ENCODE measurements at regions not wholly inside any gene's neighbourhood (a gene's known extent, or its start where the extent isn't known, plus 50 kb on each side); places are given as distances from the start of the nearest gene placed in this dataset.

GRCh38 chr22:48952256-48953102 lies 875.2 kb downstream of the BRD1 start:
- no peaks in the 10 kb centered on the region for H3K4me1 ChIP-seq (ENCODE audit: insufficient read depth, low read length)
- H3K4me3 ChIP-seq (ENCODE audit: low read length) = no peak overlapping the region
- no peaks in the 10 kb centered on the region for H3K9me3 ChIP-seq (ENCODE audit: low read depth, low read length)
- H3K27me3 ChIP-seq (ENCODE audit: insufficient read depth, low read length) = no peaks in the 10 kb centered on the region

DNA sequence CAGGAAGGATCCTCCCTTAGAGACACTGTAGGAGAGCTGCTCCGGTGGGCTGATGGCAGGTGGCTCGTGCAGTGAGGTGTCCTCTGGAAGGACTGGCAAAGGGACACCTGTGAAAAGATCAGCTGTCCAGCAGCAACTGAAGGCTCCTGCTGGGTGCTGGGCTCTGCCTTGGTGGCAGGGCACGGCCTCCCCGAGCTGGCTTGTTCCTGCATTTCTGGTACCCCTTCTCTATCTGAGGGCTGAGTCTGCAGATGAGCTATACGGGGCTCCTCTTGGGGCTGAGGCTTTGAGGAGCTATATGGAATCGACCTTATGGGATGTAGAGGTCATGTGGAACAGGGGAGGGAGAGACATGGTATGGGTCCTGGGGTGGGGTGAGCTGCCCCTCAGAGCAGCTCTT lies 875.8 kb downstream of the BRD1 start:
- H3K9me3 ChIP-seq (ENCODE audit: low read depth, low read length) = no peaks in the 10 kb centered on the region
- H3K27me3 ChIP-seq (ENCODE audit: insufficient read depth, low read length) = no peaks in the 10 kb centered on the region
- no peak overlapping the region for H3K4me3 ChIP-seq (ENCODE audit: low read length)
- H3K4me1 ChIP-seq (ENCODE audit: insufficient read depth, low read length) = no peaks in the 10 kb centered on the region

- Histone ChIP-seq H3K9me3 (ENCODE audit: low read depth, low read length) (no peaks in the 10 kb centered on the region), H3K27me3 (ENCODE audit: insufficient read depth, low read length) (no peaks in the 10 kb centered on the region), H3K4me3 (ENCODE audit: low read length) (no peak overlapping the region), H3K4me1 (ENCODE audit: insufficient read depth, low read length) (no peaks in the 10 kb centered on the region)
Measured at GRCh38 chr22:48950151-48950915, 877.3 kb downstream of the BRD1 start.

DNA sequence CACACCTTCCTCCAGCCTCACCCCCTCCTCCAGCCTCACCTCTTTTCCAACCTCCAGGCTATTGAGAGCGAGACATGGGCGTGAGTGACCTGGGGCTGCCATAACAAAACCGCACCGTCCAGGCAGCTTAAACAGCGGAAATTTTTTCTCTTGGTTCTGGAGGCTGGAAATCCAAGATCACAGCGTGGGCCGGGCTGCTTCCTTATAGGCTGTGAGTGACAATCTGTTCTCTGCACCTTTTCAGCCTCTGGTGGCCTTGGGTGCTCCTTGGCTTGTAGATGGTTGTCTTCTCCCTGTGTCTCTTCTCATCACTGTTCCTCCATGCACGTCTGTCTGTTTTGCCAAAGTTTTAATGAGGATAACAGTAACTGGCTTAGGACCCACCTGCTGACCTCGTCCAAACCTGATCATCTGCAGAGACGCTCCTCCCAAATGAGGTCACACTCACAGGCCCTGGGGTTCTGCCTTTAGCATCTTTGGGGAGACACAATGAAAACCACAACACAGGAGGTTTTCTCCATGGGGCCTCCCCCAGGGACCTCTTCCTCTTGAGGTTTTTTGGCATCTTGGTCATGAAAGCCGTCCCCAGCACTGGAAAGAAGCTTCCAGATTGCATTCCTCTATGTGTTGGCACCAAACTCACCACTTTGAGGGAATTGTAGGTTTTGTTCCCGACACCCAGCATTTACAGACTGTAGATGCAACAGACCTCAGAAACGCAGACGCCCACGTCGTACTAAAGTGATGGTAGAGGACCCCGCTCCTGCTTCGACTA lies 878.1 kb downstream of the BRD1 start:
- no peak overlapping the region for H3K4me3 ChIP-seq (ENCODE audit: low read length)
- no peaks in the 10 kb centered on the region for H3K4me1 ChIP-seq (ENCODE audit: insufficient read depth, low read length)
- H3K9me3 ChIP-seq (ENCODE audit: low read depth, low read length) = no peaks in the 10 kb centered on the region
- H3K27me3 ChIP-seq (ENCODE audit: insufficient read depth, low read length) = no peaks in the 10 kb centered on the region

DNA sequence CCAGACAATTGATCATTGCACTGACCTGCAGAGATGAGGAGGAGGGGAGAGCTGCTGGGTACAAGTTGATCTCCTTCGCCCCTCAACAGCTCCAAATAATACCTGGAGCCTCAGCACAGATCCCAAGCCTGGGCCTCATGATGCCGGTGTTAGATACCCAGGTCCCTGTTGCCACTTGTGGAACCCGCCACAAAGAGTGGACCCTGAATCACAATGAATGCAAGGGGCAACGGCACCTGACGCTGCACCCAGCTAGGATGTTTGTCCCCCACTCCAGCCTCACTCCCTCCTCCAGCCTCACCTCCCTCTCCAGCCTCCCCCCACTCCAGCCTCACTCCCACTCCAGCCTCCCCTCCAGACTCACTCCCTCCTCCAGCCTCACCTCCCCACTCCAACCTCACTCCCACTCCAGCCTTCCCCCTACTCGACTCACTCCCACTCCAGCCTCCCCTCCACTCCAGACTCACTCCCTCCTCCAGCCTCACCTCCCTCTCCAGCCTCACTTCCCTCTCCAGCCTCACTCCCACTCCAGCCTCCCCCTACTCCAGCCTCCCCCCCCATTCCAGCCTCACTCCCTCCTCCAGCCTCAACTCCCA lies 879.0 kb downstream of the BRD1 start:
- H3K27me3 ChIP-seq (ENCODE audit: insufficient read depth, low read length) = no peaks in the 10 kb centered on the region
- no peaks in the 10 kb centered on the region for H3K9me3 ChIP-seq (ENCODE audit: low read depth, low read length)
- H3K4me1 ChIP-seq (ENCODE audit: insufficient read depth, low read length) = no peaks in the 10 kb centered on the region
- H3K4me3 ChIP-seq (ENCODE audit: low read length) = no peak overlapping the region

DNA sequence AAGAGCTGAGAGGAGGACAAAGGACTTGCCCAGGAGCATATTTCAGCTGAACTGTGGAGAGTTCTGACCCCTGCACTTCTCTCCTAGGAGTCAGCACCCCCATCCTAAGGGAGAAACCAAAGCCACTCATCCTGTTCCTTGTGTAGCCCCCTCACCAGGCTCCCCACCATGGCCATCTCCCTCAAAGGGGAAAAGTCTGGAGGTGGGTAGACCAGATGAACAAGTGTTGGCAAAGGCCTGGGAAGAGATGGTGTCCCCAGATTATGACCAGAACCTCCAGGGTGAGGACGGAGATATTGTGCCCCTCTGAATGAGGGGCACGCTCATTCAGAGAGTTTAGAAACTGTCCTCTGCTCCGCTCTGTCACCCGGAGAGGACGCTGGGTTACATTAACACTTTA lies 880.0 kb downstream of the BRD1 start:
- Histone ChIP-seq H3K27me3 (ENCODE audit: insufficient read depth, low read length) (no peaks in the 10 kb centered on the region), H3K9me3 (ENCODE audit: low read depth, low read length) (no peaks in the 10 kb centered on the region), H3K4me1 (ENCODE audit: insufficient read depth, low read length) (no peaks in the 10 kb centered on the region), H3K4me3 (ENCODE audit: low read length) (no peak overlapping the region)

DNA sequence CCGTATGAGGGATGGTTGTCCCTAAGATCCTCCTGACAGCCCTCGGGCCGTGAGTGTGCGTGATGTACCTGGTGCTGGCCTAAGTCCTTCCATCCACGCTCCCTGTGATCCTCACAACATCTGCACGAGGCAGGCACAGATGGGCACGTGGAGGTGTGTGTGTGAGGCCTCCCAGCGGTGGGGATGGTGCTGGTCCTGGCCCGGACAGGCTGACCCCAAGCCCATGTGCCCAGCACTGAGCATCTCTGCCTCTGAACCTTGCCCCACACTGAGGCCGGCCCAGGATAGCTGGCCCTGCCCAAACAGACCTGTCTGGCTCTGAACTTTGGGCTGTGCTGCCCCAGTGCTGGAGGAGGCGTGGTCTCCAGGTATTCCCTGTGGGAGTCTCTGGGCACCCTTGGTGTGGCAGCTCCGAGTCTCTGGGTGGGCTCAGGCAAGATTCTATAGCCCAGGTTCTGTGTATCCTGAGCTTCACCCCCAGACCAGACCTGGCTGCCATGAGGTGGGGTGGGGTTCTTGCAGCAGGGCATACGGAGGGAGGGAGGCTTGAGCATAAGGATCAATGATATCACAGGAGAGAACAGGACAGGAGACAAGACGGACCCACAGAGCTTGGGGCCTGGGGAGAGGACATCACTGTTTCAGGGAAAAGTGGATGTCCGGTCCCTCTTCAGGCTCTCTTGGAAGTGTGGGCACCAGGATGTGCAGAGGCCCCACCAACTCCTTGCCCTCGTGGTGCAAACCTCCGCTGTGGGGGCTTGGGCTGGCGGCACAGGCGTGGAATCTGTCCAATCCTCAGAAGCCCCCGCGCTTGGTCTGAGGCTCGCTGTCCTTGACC lies 881.8 kb downstream of the BRD1 start:
- Histone ChIP-seq H3K4me1 (ENCODE audit: insufficient read depth, low read length) (no peaks in the 10 kb centered on the region), H3K4me3 (ENCODE audit: low read length) (no peak overlapping the region), H3K27me3 (ENCODE audit: insufficient read depth, low read length) (no peaks in the 10 kb centered on the region), H3K9me3 (ENCODE audit: low read depth, low read length) (no peaks in the 10 kb centered on the region)

GRCh38 chr22:48944751-48945620 lies 882.7 kb downstream of the BRD1 start:
- H3K4me3 ChIP-seq (ENCODE audit: low read length) = no peak overlapping the region
- H3K27me3 ChIP-seq (ENCODE audit: insufficient read depth, low read length) = no peaks in the 10 kb centered on the region
- H3K9me3 ChIP-seq (ENCODE audit: low read depth, low read length) = no peaks in the 10 kb centered on the region
- H3K4me1 ChIP-seq (ENCODE audit: insufficient read depth, low read length) = no peaks in the 10 kb centered on the region

- Histone ChIP-seq H3K4me1 (ENCODE audit: insufficient read depth, low read length) (no peaks in the 10 kb centered on the region), H3K9me3 (ENCODE audit: low read depth, low read length) (no peaks in the 10 kb centered on the region), H3K27me3 (ENCODE audit: insufficient read depth, low read length) (no peaks in the 10 kb centered on the region), H3K4me3 (ENCODE audit: low read length) (no peak overlapping the region)
Measured at GRCh38 chr22:48944433-48944750, 883.3 kb downstream of the BRD1 start.

DNA sequence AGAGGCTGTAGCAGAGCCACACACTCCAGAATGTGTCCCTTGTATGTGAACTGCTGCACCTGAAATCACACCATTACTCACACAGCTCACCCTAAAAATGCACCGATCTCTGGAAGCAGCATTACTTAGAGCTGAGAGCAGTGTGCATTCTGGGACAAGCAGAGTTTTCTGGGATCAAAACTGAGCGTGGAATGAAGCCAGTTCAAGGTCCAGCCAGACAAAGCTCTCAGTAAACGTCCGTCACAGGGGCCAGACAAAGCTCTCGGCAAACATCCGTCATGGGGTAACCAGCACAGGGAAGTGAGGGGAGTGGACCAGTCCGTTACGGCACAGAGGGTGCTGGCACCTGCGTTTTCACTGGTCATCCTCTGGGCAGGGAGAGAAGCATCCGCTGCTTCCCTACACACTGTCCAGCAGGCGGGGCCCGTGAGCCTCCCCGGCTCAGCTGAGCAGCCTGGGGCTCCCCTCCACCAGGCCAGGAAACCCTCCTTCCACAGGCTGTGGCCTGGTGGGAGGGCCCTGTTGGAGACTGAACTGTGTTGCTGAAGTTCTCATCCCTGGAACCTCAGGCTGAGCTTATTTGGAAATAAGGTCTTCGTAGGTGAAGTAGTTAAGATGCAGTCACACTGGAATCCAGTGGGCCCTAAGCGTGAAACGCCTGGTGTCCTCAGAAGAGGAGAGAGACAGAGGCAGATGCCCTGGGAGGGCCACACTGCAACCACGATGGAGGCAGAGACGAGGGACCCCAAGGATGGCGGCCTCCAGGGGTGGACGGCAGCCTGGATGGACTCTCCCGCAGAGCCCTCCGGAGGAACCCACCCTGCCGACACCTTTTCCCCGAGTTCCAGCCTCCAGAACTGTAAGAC lies 883.9 kb downstream of the BRD1 start:
- Histone ChIP-seq H3K9me3 (ENCODE audit: low read depth, low read length) (no peaks in the 10 kb centered on the region), H3K4me1 (ENCODE audit: insufficient read depth, low read length) (no peaks in the 10 kb centered on the region), H3K27me3 (ENCODE audit: insufficient read depth, low read length) (no peaks in the 10 kb centered on the region), H3K4me3 (ENCODE audit: low read length) (no peak overlapping the region)

DNA sequence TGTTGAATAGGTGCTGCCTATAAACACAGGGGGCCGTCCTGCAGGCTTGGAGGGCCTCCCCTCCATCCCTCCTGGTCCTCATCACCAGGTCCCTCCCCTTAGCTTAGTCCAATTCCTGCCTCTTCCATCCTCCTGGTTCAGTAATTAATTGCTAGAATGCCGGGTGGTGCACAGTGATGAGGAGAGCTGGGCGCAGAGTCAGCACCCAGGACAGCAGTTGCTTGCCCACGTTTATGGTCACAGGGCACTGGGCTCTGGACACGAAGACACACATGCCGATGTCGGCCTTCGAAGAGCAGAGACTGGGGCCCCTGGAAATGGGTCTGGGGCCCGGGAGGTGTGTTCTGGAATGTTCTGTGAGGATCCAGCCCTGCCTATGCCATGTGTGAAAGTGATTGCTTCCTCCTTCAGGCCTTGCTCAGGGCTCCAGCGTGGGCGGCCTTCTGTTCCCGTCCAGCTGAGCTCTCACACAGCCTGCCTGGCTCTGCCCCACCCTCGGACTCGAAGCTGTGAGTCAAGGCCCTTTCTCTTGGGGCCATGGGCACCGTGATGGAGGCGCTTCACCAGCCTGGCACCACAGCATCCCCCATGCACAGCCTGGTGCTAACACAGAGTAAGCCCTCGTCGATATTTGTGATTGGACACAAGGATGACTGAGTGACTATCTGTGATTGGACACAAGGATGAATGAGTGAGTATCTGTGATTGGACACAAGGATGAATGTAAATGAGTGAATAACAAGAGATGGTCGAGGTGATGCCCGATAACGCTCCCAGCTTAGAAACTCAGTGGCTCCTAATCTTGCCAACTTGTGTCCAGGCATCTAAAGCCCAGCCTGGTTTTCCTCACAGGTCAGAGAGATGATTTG lies 884.7 kb downstream of the BRD1 start:
- H3K27me3 ChIP-seq (ENCODE audit: insufficient read depth, low read length) = no peaks in the 10 kb centered on the region
- H3K4me3 ChIP-seq (ENCODE audit: low read length) = no peak overlapping the region
- H3K9me3 ChIP-seq (ENCODE audit: low read depth, low read length) = no peaks in the 10 kb centered on the region

GRCh38 chr22:48941903-48942575 lies 885.6 kb downstream of the BRD1 start:
- Histone ChIP-seq H3K4me3 (ENCODE audit: low read length) (no peak overlapping the region), H3K27me3 (ENCODE audit: insufficient read depth, low read length) (no peaks in the 10 kb centered on the region), H3K4me1 (ENCODE audit: insufficient read depth, low read length) (no peaks in the 10 kb centered on the region), H3K9me3 (ENCODE audit: low read depth, low read length) (no peaks in the 10 kb centered on the region)

More for the DNA sequence above, 884.7 kb downstream of the BRD1 start:
- H3K4me1 ChIP-seq (ENCODE audit: insufficient read depth, low read length) = no peaks in the 10 kb centered on the region

Data from mononuclear cell (primary cell).